ENCODE measurements at regions not wholly inside any gene's neighbourhood (a gene's known extent, or its start where the extent isn't known, plus 50 kb on each side); places are given as distances from the start of the nearest gene placed in this dataset.

- H3K9me3 Mint-ChIP-seq = peaks cover 12% of the 10 kb centered on the region
- no peak for ATAC-seq
- no peak overlapping the region for H3K4me3 Mint-ChIP-seq
- DNase-seq = no peak
- H3K27ac Mint-ChIP-seq = no peak overlapping the region
- no peaks in the 10 kb centered on the region for H3K4me1 Mint-ChIP-seq
- no peaks in the 10 kb centered on the region for H3K27me3 Mint-ChIP-seq
- H3K36me3 Mint-ChIP-seq (ENCODE audit: low read depth) = no peaks in the 10 kb centered on the region
Measured at GRCh38 chr4:63492515-63492914, 916.7 kb downstream of the TECRL start.

DNA sequence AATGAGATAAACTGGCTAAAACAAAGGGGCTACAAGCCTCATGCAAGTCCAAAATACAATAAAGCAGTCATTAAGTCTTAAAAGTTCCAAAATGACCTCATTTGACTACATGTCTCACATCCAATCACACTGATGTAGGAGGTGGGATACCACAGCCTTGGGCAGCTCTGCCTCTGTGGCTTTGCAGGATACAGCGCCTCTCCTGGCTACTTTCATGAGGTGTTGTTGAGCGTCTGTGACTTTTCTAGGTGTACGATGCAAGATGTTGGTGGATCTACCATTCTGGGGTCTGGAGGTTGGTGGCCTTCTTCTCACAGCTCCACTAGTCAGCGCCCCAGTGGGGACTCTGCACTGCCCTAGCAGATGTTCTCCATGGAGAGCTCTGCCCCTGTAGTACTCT is 944.9 kb downstream of the TECRL start:
- Mint-ChIP-seq H3K4me3 (no peak overlapping the region), H3K27ac (no peak overlapping the region), H3K4me1 (no peaks in the 10 kb centered on the region)

GRCh38 chr4:63460075-63460474 is 949.2 kb downstream of the TECRL start:
- H3K27me3 Mint-ChIP-seq = no peaks in the 10 kb centered on the region
- H3K36me3 Mint-ChIP-seq (ENCODE audit: low read depth) = no peaks in the 10 kb centered on the region
- ATAC-seq (no peak), DNase-seq (no peak)
- no peak overlapping the region for H3K4me3 Mint-ChIP-seq
- peaks cover 21% of the 10 kb centered on the region for H3K9me3 Mint-ChIP-seq
- H3K27ac Mint-ChIP-seq = no peak overlapping the region
- no peaks in the 10 kb centered on the region for H3K4me1 Mint-ChIP-seq

More for the DNA sequence above, 944.9 kb downstream of the TECRL start:
- H3K9me3 Mint-ChIP-seq = peaks cover 25% of the 10 kb centered on the region
- DNase-seq = no peak
- H3K27me3 Mint-ChIP-seq = no peaks in the 10 kb centered on the region
- H3K36me3 Mint-ChIP-seq (ENCODE audit: low read depth) = no peaks in the 10 kb centered on the region
- ATAC-seq = no peak

- ATAC-seq = no peak
- Mint-ChIP-seq H3K27ac (no peak overlapping the region), H3K4me3 (no peak overlapping the region), H3K9me3 (peaks cover 25% of the 10 kb centered on the region), H3K4me1 (no peaks in the 10 kb centered on the region), H3K36me3 (ENCODE audit: low read depth) (no peaks in the 10 kb centered on the region), H3K27me3 (no peaks in the 10 kb centered on the region)
- DNase-seq = no peak
Measured at GRCh38 chr4:63459329-63459728, 949.9 kb downstream of the TECRL start.

DNA sequence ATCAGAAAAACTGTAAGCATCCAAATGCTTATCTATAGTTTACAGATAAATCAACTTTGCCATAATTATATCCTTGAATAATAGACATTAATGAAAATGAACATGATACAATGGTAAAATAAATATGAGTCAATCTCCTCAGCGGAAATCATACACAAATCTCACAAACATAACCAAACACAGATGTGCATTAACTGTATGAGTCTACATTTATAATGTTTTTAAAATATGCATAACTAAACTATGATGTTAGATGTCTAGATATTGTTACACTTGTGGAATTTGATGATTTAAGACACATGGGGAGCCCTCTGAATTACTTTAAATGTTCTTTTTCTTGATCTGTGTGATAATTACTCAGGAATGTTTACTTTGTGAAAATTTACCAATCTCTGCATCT is 951.2 kb downstream of the TECRL start:
- Mint-ChIP-seq H3K4me1 (no peaks in the 10 kb centered on the region), H3K27me3 (no peaks in the 10 kb centered on the region), H3K27ac (no peak overlapping the region), H3K9me3 (peaks cover 25% of the 10 kb centered on the region), H3K4me3 (no peak overlapping the region), H3K36me3 (ENCODE audit: low read depth) (no peaks in the 10 kb centered on the region)
- DNase-seq (no peak), ATAC-seq (no peak)

DNA sequence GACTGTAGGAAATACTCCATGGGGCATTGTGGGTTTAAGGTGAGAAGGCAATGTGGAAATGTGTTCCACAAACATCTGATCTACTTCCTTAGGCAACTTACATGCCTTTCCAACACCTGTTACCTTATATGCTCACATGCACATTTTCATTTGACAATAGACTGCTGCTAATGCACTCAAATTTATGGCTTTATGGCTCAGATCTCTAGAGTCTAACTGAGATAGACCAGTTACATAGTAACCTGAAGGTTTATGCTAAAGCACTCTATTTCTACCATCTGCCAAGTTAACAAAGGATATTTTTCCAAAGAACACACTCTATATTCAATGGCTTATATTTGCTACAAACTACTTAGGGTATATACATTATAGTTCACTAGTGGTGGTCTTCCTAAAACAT is 969.0 kb downstream of the TECRL start:
- H3K9me3 Mint-ChIP-seq = peaks cover 11% of the 10 kb centered on the region
- H3K36me3 Mint-ChIP-seq (ENCODE audit: low read depth) = no peaks in the 10 kb centered on the region
- H3K4me1 Mint-ChIP-seq = no peaks in the 10 kb centered on the region
- DNase-seq (no peak), ATAC-seq (no peak)
- H3K4me3 Mint-ChIP-seq = no peak overlapping the region
- H3K27me3 Mint-ChIP-seq = no peaks in the 10 kb centered on the region
- H3K27ac Mint-ChIP-seq = no peak overlapping the region

GRCh38 chr4:63430105-63430504 is 979.1 kb downstream of the TECRL start:
- no peak for DNase-seq
- no peak overlapping the region for H3K4me3 Mint-ChIP-seq
- H3K27me3 Mint-ChIP-seq = no peaks in the 10 kb centered on the region
- H3K27ac Mint-ChIP-seq = no peak overlapping the region
- ATAC-seq = no peak
- no peaks in the 10 kb centered on the region for H3K36me3 Mint-ChIP-seq (ENCODE audit: low read depth)
- H3K9me3 Mint-ChIP-seq = peaks cover 19% of the 10 kb centered on the region
- no peaks in the 10 kb centered on the region for H3K4me1 Mint-ChIP-seq

DNA sequence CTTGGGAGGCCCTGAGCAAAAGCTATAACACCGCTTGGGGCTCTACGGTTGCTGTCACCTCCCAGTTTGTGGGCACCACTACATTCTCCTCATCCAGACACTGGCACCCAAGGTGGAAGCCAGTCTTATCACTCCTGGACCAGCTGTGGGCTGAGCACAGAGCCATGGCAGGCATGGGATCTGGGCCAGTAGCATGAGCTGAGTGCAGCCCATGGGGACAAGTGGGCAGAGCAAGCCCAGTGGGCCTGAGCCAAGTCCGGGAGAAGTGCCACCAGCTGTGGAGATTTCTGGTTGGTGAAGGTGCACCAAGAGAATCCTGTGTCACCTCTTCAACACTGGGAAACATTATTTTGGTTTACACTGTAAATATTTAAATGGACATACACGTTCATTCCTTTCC is 1013.0 kb downstream of the TECRL start:
- DNase-seq (no peak), ATAC-seq (no peak)
- Mint-ChIP-seq H3K27me3 (no peaks in the 10 kb centered on the region), H3K4me1 (no peaks in the 10 kb centered on the region), H3K9me3 (peaks cover 4% of the 10 kb centered on the region), H3K36me3 (ENCODE audit: low read depth) (no peaks in the 10 kb centered on the region), H3K27ac (no peak overlapping the region), H3K4me3 (no peak overlapping the region)

DNA sequence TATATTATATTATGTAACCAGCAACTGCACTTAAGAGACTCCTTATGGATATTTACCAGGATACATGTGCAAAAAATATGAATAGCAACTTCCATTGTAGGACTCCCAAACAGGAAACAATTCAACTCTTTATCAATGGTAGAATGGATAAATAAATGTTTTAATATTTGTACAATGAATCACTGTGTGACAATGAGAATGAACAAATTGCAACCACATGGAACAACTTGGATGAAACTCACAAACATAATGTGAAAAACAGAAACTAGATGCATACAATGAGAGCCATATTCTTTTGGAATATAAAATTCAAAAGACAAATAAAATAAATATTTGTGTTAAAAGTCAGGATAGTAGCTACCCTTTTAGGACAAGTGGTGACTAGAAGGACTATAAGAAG is 1015.7 kb downstream of the TECRL start:
- ATAC-seq (no peak), DNase-seq (no peak)
- H3K4me1 Mint-ChIP-seq = no peaks in the 10 kb centered on the region
- H3K36me3 Mint-ChIP-seq (ENCODE audit: low read depth) = no peaks in the 10 kb centered on the region
- H3K27me3 Mint-ChIP-seq = no peaks in the 10 kb centered on the region
- H3K4me3 Mint-ChIP-seq = no peak overlapping the region
- no peak overlapping the region for H3K27ac Mint-ChIP-seq
- H3K9me3 Mint-ChIP-seq = peaks cover 3% of the 10 kb centered on the region

DNA sequence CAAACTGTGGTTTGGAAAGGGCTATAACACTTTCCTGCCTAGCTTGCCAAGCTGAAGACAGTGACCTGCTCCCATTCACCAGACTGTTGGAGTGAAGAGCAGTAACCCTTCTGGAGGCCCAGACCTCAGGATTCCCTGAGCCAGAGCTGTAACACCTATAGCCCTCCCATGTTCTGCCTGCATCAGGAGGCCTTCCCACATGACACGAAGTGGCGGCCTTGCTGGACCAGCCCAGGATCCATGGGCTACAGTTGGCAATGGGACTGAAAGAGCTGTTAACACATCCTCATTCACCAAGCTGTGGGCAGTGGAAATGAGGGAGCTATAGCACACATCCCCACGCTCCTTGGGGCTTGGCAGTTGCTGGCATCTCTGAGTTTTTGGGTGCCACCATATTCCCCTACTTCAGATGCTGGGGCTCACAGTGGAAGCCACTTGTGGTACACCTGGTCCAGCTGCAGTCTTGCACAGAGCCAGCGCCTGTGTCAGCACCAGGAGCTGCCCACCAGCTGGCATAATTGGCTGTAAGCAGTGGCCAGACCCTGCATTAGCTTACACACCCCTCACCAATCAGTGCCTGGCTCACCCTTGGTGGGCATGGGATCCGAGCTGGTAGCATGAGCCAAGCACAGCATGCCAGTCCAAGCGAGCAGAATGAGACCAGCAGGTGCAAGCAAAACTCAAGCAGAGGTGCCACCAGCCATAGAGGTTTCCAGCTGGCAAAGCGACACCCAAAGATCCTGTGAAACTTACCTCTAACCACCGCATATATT is 1029.3 kb downstream of the TECRL start:
- peaks cover 15% of the 10 kb centered on the region for H3K9me3 Mint-ChIP-seq
- H3K4me3 Mint-ChIP-seq = no peak overlapping the region
- H3K36me3 Mint-ChIP-seq (ENCODE audit: low read depth) = no peaks in the 10 kb centered on the region
- H3K27me3 Mint-ChIP-seq = no peaks in the 10 kb centered on the region
- no peak overlapping the region for H3K27ac Mint-ChIP-seq
- no peaks in the 10 kb centered on the region for H3K4me1 Mint-ChIP-seq
- DNase-seq (no peak), ATAC-seq (no peak)

DNA sequence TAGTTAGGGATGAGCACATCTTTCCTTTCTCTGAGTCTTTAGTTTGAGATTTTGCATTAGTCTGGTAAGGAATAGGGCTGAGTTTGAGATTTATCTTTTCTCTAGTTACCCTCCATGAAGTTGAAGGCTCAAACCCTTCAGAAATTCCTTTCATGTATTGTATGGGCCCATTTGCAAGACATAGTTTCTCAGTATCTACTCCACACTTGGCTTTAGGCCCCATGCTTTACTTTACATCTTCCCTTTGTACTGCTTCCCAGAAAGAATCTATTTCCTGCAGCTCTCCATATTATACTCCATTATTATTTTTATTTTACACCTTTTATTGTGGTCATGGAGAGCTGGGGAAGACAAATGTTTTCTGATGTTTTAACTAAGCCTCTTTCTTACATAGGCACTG is 1038.2 kb downstream of the TECRL start:
- Mint-ChIP-seq H3K27ac (no peak overlapping the region), H3K27me3 (no peaks in the 10 kb centered on the region), H3K4me3 (no peak overlapping the region), H3K36me3 (ENCODE audit: low read depth) (no peaks in the 10 kb centered on the region), H3K9me3 (peaks cover 13% of the 10 kb centered on the region), H3K4me1 (no peaks in the 10 kb centered on the region)
- ATAC-seq = no peak
- no peak for DNase-seq

DNA sequence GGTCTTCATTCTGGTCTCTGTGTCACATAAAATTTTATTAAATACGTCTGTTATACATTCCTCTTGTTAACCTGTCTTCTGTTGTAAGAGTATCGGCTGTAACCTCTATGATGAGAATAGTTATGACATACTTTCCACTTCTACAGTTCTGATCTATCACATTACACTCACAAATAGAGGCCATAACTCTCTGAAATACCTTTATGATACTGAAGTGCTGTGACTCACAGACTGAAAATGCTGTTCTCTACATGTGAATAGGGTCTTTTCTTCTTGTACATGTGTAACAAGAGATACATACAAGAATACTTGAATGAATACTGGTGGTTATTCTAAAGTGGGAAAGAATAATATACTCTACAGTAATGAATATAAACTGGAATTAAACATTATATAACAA is 1047.6 kb downstream of the TECRL start:
- Mint-ChIP-seq H3K9me3 (peaks cover 8% of the 10 kb centered on the region), H3K27ac (no peak overlapping the region), H3K27me3 (no peaks in the 10 kb centered on the region), H3K4me3 (no peak overlapping the region), H3K4me1 (no peaks in the 10 kb centered on the region), H3K36me3 (ENCODE audit: low read depth) (no peaks in the 10 kb centered on the region)
- DNase-seq (no peak), ATAC-seq (no peak)

- H3K4me1 Mint-ChIP-seq = no peaks in the 10 kb centered on the region
- DNase-seq = no peak
- no peak for ATAC-seq
- peaks cover 8% of the 10 kb centered on the region for H3K9me3 Mint-ChIP-seq
- no peaks in the 10 kb centered on the region for H3K36me3 Mint-ChIP-seq (ENCODE audit: low read depth)
- no peak overlapping the region for H3K4me3 Mint-ChIP-seq
- no peaks in the 10 kb centered on the region for H3K27me3 Mint-ChIP-seq
- H3K27ac Mint-ChIP-seq = no peak overlapping the region
Measured at GRCh38 chr4:63361066-63361465, 1048.2 kb downstream of the TECRL start.

DNA sequence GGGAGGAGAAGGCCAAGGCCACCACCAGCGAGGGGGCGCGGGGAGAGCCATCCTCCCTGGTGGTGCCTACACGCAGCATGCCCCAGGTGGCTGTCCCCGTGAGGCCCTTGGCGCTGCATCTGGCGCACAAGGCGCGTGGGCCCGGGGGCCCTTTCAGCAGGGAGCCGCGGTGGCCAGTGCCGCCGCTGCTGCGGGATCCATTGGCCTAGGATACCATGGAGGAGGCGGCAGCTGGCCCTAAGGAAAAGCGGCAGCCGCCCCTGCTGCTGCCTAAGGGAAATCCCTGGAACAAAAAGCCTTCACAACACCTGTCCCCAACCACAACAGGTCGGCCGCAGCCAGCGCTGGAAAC is 1059.6 kb downstream of the TECRL start:
- Mint-ChIP-seq H3K4me3 (no peak overlapping the region), H3K27ac (no peak overlapping the region), H3K36me3 (ENCODE audit: low read depth) (no peaks in the 10 kb centered on the region), H3K27me3 (no peaks in the 10 kb centered on the region), H3K4me1 (no peaks in the 10 kb centered on the region), H3K9me3 (peaks cover 8% of the 10 kb centered on the region)
- ATAC-seq (no peak), DNase-seq (no peak)

GRCh38 chr4:63348735-63349673 is 1060.2 kb downstream of the TECRL start:
- ATAC-seq (no peak), DNase-seq (no peak)
- Mint-ChIP-seq H3K9me3 (peaks cover 8% of the 10 kb centered on the region), H3K27ac (no peak overlapping the region), H3K4me1 (no peaks in the 10 kb centered on the region), H3K27me3 (no peaks in the 10 kb centered on the region), H3K36me3 (ENCODE audit: low read depth) (no peaks in the 10 kb centered on the region), H3K4me3 (no peak overlapping the region)

Data from activated naive CD8-positive, alpha-beta T cell treated with anti-CD3 and anti-CD28 coated beads, Interleukin-2, amount 50 U/mL, for 24 hours (primary cell).